GM12892 (cell line): ENCODE measurements at regions not wholly inside any gene's neighbourhood (a gene's known extent, or its start where the extent isn't known, plus 50 kb on each side); places are given as distances from the start of the nearest gene placed in this dataset.

ENCODE experiments used
- POLR2A ChIP-seq: IDR thresholded peaks from 2 replicates; pipeline ENCODE4 v1.6.1; 2011; ENCODE audit warnings: low read depth, low read length, control low read depth
- POLR2AphosphoS5 ChIP-seq: IDR thresholded peaks from 2 replicates; pipeline ENCODE4 v1.6.1; 2011; ENCODE audit warnings: low read depth, low read length, control low read depth

- TF ChIP-seq POLR2A (no peak), POLR2AphosphoS5 (no peak)
These were observed 60.0 kb downstream of the MYEOV start for GRCh38 chr11:69353696-69354544.
